SJCRH30 (cell line): ENCODE measurements at regions not wholly inside any gene's neighbourhood (a gene's known extent, or its start where the extent isn't known, plus 50 kb on each side); places are given as distances from the start of the nearest gene placed in this dataset.

ENCODE experiments used
- DNase-seq, 2 experiments: peaks; one replicate each; pipeline ENCODE4 v3.0.0-alpha.2; 2015 to 2020
- H3K27ac ChIP-seq: fragments of 250-450 bp; sonication (Bioruptor Pico); 2 replicates; pipeline ENCODE4 v1.5.1; 2020; ENCODE audit warnings: mild to moderate bottlenecking, moderate library complexity
- H3K27me3 ChIP-seq: fragments of 250-450 bp; sonication (Bioruptor Pico); 2 replicates; pipeline ENCODE4 v1.5.1; 2020; ENCODE audit warnings: mild to moderate bottlenecking, moderate library complexity
- H3K36me3 ChIP-seq: fragments of 250-450 bp; sonication (Bioruptor Pico); 2 replicates; pipeline ENCODE4 v1.5.1; 2020; ENCODE audit warnings: mild to moderate bottlenecking, moderate library complexity
- H3K4me1 ChIP-seq: fragments of 250-450 bp; sonication (Bioruptor Pico); 2 replicates; pipeline ENCODE4 v1.5.1; 2020; ENCODE audit warnings: mild to moderate bottlenecking, moderate library complexity
- H3K4me3 ChIP-seq: fragments of 250-450 bp; sonication (Bioruptor Pico); 2 replicates; pipeline ENCODE4 v1.5.1; 2020; ENCODE audit warnings: mild to moderate bottlenecking, moderate library complexity
- H3K9me3 ChIP-seq: fragments of 250-450 bp; sonication (Bioruptor Pico); replicated peaks from 2 replicates; pipeline ENCODE4 v1.5.1; 2020; ENCODE audit warnings: mild to moderate bottlenecking, moderate library complexity

GRCh38 chr15:56820333-56820732, 87.0 kb upstream of the ZNF280D start:
- no peaks in the 10 kb centered on the region for H3K9me3 ChIP-seq
- no peaks in the 10 kb centered on the region for H3K27me3 ChIP-seq
- DNase-seq = no peak
- no peak overlapping the region for H3K27ac ChIP-seq
- no peak overlapping the region for H3K4me3 ChIP-seq
- H3K36me3 ChIP-seq = no peaks in the 10 kb centered on the region
- H3K4me1 ChIP-seq = peaks cover 21% of the 10 kb centered on the region

GRCh38 chr15:56817321-56818080, 84.2 kb upstream of the ZNF280D start:
- Histone ChIP-seq H3K27me3 (no peaks in the 10 kb centered on the region), H3K4me1 (peaks cover 20% of the 10 kb centered on the region), H3K9me3 (no peaks in the 10 kb centered on the region), H3K27ac (no peak overlapping the region), H3K4me3 (no peak overlapping the region), H3K36me3 (no peaks in the 10 kb centered on the region)
- peak; percentile 7 to 26 for DNase-seq

- H3K4me1 ChIP-seq = peaks cover 14% of the 10 kb centered on the region
- no peak overlapping the region for H3K27ac ChIP-seq
- no peaks in the 10 kb centered on the region for H3K9me3 ChIP-seq
- no peaks in the 10 kb centered on the region for H3K27me3 ChIP-seq
- DNase-seq = no peak
- no peak overlapping the region for H3K4me3 ChIP-seq
- no peaks in the 10 kb centered on the region for H3K36me3 ChIP-seq
These were observed 83.5 kb upstream of the ZNF280D start for GRCh38 chr15:56816781-56817180.

GRCh38 chr15:56815247-56815646, 81.9 kb upstream of the ZNF280D start:
- 0 out of 2 replicates have a peak overlapping the region, but pooled peaks have one; percentile 4 for H3K27ac ChIP-seq
- H3K9me3 ChIP-seq = no peaks in the 10 kb centered on the region
- no peaks in the 10 kb centered on the region for H3K27me3 ChIP-seq
- no peaks in the 10 kb centered on the region for H3K36me3 ChIP-seq
- peak; percentile 70 to 80 for DNase-seq
- peaks cover 14% of the 10 kb centered on the region for H3K4me1 ChIP-seq
- no peak overlapping the region for H3K4me3 ChIP-seq

- H3K4me3 ChIP-seq = no peak overlapping the region
- no peaks in the 10 kb centered on the region for H3K27me3 ChIP-seq
- no peak for DNase-seq
- H3K9me3 ChIP-seq = no peaks in the 10 kb centered on the region
- H3K36me3 ChIP-seq = no peaks in the 10 kb centered on the region
- peaks cover 14% of the 10 kb centered on the region for H3K4me1 ChIP-seq
- H3K27ac ChIP-seq = no peak overlapping the region
These were observed 81.1 kb upstream of the ZNF280D start for GRCh38 chr15:56814429-56814828.

- Histone ChIP-seq H3K4me3 (no peak overlapping the region), H3K27me3 (no peaks in the 10 kb centered on the region), H3K4me1 (peaks cover 14% of the 10 kb centered on the region), H3K27ac (no peak overlapping the region), H3K36me3 (no peaks in the 10 kb centered on the region), H3K9me3 (no peaks in the 10 kb centered on the region)
- no peak for DNase-seq
These were observed 80.7 kb upstream of the ZNF280D start for GRCh38 chr15:56813995-56814394.

GRCh38 chr15:56812961-56813360, 79.7 kb upstream of the ZNF280D start:
- Histone ChIP-seq H3K27ac (no peak overlapping the region), H3K9me3 (peaks cover 2% of the 10 kb centered on the region), H3K27me3 (no peaks in the 10 kb centered on the region), H3K4me1 (peaks cover 14% of the 10 kb centered on the region), H3K4me3 (no peak overlapping the region), H3K36me3 (no peaks in the 10 kb centered on the region)
- DNase-seq = no peak

GRCh38 chr15:56812221-56812620, 78.9 kb upstream of the ZNF280D start:
- H3K9me3 ChIP-seq = peaks cover 9% of the 10 kb centered on the region
- DNase-seq = no peak
- H3K4me1 ChIP-seq = peaks cover 13% of the 10 kb centered on the region
- no peaks in the 10 kb centered on the region for H3K36me3 ChIP-seq
- no peak overlapping the region for H3K27ac ChIP-seq
- no peak overlapping the region for H3K4me3 ChIP-seq
- no peaks in the 10 kb centered on the region for H3K27me3 ChIP-seq

GRCh38 chr15:56811586-56811985, 78.3 kb upstream of the ZNF280D start:
- H3K27me3 ChIP-seq = no peaks in the 10 kb centered on the region
- peaks cover 7% of the 10 kb centered on the region for H3K4me1 ChIP-seq
- no peak overlapping the region for H3K27ac ChIP-seq
- H3K36me3 ChIP-seq = no peaks in the 10 kb centered on the region
- DNase-seq = no peak
- no peak overlapping the region for H3K4me3 ChIP-seq
- H3K9me3 ChIP-seq = peaks cover 10% of the 10 kb centered on the region

GRCh38 chr15:56808160-56808559, 74.9 kb upstream of the ZNF280D start:
- Histone ChIP-seq H3K27ac (no peak overlapping the region), H3K36me3 (no peaks in the 10 kb centered on the region), H3K9me3 (peaks cover 10% of the 10 kb centered on the region), H3K4me1 (no peaks in the 10 kb centered on the region), H3K4me3 (no peak overlapping the region), H3K27me3 (no peaks in the 10 kb centered on the region)
- DNase-seq = no peak

GRCh38 chr15:56806148-56806536, 72.8 kb upstream of the ZNF280D start:
- peak overlapping the region; percentile 34 for H3K4me3 ChIP-seq
- no peaks in the 10 kb centered on the region for H3K4me1 ChIP-seq
- H3K9me3 ChIP-seq = peaks cover 10% of the 10 kb centered on the region

GRCh38 chr15:56805466-56806147, 72.3 kb upstream of the ZNF280D start:
- Histone ChIP-seq H3K4me3 (peak overlapping the region; percentile 34), H3K4me1 (no peaks in the 10 kb centered on the region), H3K27ac (no peak overlapping the region), H3K27me3 (no peaks in the 10 kb centered on the region), H3K9me3 (peaks cover 10% of the 10 kb centered on the region), H3K36me3 (no peaks in the 10 kb centered on the region)
- DNase-seq = peak; percentile 42 to 53

More at GRCh38 chr15:56806148-56806536, 72.8 kb upstream of the ZNF280D start:
- no peaks in the 10 kb centered on the region for H3K36me3 ChIP-seq
- DNase-seq = no peak
- H3K27me3 ChIP-seq = no peaks in the 10 kb centered on the region
- no peak overlapping the region for H3K27ac ChIP-seq

- Histone ChIP-seq H3K27me3 (no peaks in the 10 kb centered on the region), H3K4me1 (no peaks in the 10 kb centered on the region), H3K9me3 (peaks cover 10% of the 10 kb centered on the region), H3K4me3 (no peak overlapping the region), H3K36me3 (no peaks in the 10 kb centered on the region), H3K27ac (no peak overlapping the region)
- DNase-seq = no peak
These were observed 71.6 kb upstream of the ZNF280D start for GRCh38 chr15:56804938-56805337.

GRCh38 chr15:56804279-56804678, 71.0 kb upstream of the ZNF280D start:
- DNase-seq = no peak
- Histone ChIP-seq H3K27me3 (no peaks in the 10 kb centered on the region), H3K36me3 (no peaks in the 10 kb centered on the region), H3K9me3 (peaks cover 10% of the 10 kb centered on the region), H3K4me1 (no peaks in the 10 kb centered on the region), H3K27ac (no peak overlapping the region), H3K4me3 (no peak overlapping the region)

- Histone ChIP-seq H3K9me3 (peaks cover under 1% of the 10 kb centered on the region; the same call in 1 of the 2 replicates), H3K4me1 (no peaks in the 10 kb centered on the region), H3K4me3 (no peak overlapping the region), H3K27ac (no peak overlapping the region), H3K36me3 (no peaks in the 10 kb centered on the region), H3K27me3 (no peaks in the 10 kb centered on the region)
- no peak for DNase-seq
These were observed 68.9 kb upstream of the ZNF280D start for GRCh38 chr15:56802161-56802560.
